ENCODE measurements at regions not wholly inside any gene's neighbourhood (a gene's known extent, or its start where the extent isn't known, plus 50 kb on each side); places are given as distances from the start of the nearest gene placed in this dataset.
"Not testable (repeated sequence)": the region's sequence is repeated elsewhere in the genome, so short reads cannot be mapped to it uniquely, and the experiment has no call there.

GRCh38 chr18:14606546-14606945 lies 63.1 kb upstream of the POTEC start:
- H3K4me1 ChIP-seq (ENCODE audit: insufficient read depth, low read length), result peaks cover 33% of the 10 kb centered on the region
- 0 out of 3 replicates have a peak, but pooled peaks have one; percentile 20 for ATAC-seq (ENCODE audit: insufficient read depth, low read depth)
- peak overlapping the region; percentile 70 for H3K27ac ChIP-seq (ENCODE audit: low read length)

GRCh38 chr18:14607360-14607759 lies 64.0 kb upstream of the POTEC start:
- not testable (repeated sequence) for H3K9me3 ChIP-seq (ENCODE audit: insufficient read depth, low read length, severe bottlenecking); H3K79me2 ChIP-seq (ENCODE audit: insufficient read depth, low read length); H4K20me1 ChIP-seq (ENCODE audit: insufficient read depth, low read length); H3K27me3 ChIP-seq (ENCODE audit: insufficient read depth, low read length, poor library complexity); H3K9ac ChIP-seq (ENCODE audit: low read depth, low read length); H2AFZ ChIP-seq (ENCODE audit: low read depth, low read length); H3K4me3 ChIP-seq (ENCODE audit: low read depth in 1 of 2, low read length in 2 of 2); H3K36me3 ChIP-seq (ENCODE audit: insufficient read depth, low read length)
- H3K4me2 ChIP-seq (ENCODE audit: insufficient read depth, low read length), result peak overlapping the region; percentile 27; the same call in 1 of the 2 replicates
- ATAC-seq (ENCODE audit: insufficient read depth, low read depth) (peak; percentile 89), DNase-seq (peak; percentile 51)
- peaks cover 41% of the 10 kb centered on the region for H3K4me1 ChIP-seq (ENCODE audit: insufficient read depth, low read length)
- peak overlapping the region; percentile 70 for H3K27ac ChIP-seq (ENCODE audit: low read length)

More at GRCh38 chr18:14606546-14606945, 63.1 kb upstream of the POTEC start:
- H3K36me3 ChIP-seq (ENCODE audit: insufficient read depth, low read length); DNase-seq; H3K27me3 ChIP-seq (ENCODE audit: insufficient read depth, low read length, poor library complexity); H3K9ac ChIP-seq (ENCODE audit: low read depth, low read length); H3K79me2 ChIP-seq (ENCODE audit: insufficient read depth, low read length); H3K9me3 ChIP-seq (ENCODE audit: insufficient read depth, low read length, severe bottlenecking); H4K20me1 ChIP-seq (ENCODE audit: insufficient read depth, low read length); H3K4me3 ChIP-seq (ENCODE audit: low read depth in 1 of 2, low read length in 2 of 2): not testable (repeated sequence)
- peak overlapping the region; percentile 45; the same call in 1 of the 2 replicates for H2AFZ ChIP-seq (ENCODE audit: low read depth, low read length)
- H3K4me2 ChIP-seq (ENCODE audit: insufficient read depth, low read length), result peak overlapping the region; percentile 22; the same call in 1 of the 2 replicates

- H3K4me2 ChIP-seq (ENCODE audit: insufficient read depth, low read length), result peak overlapping the region; percentile 47; the same call in 1 of the 2 replicates
- peak; percentile 97 for ATAC-seq (ENCODE audit: insufficient read depth, low read depth)
These were observed 69.0 kb upstream of the POTEC start for GRCh38 chr18:14612422-14612821.

GRCh38 chr18:14614485-14614884 lies 71.1 kb upstream of the POTEC start:
- H3K9ac ChIP-seq (ENCODE audit: low read depth, low read length); H3K27me3 ChIP-seq (ENCODE audit: insufficient read depth, low read length, poor library complexity); H3K36me3 ChIP-seq (ENCODE audit: insufficient read depth, low read length); H2AFZ ChIP-seq (ENCODE audit: low read depth, low read length); ATAC-seq (ENCODE audit: insufficient read depth, low read depth); DNase-seq; H4K20me1 ChIP-seq (ENCODE audit: insufficient read depth, low read length); H3K79me2 ChIP-seq (ENCODE audit: insufficient read depth, low read length); H3K9me3 ChIP-seq (ENCODE audit: insufficient read depth, low read length, severe bottlenecking); H3K4me3 ChIP-seq (ENCODE audit: low read depth in 1 of 2, low read length in 2 of 2); H3K27ac ChIP-seq (ENCODE audit: low read length); H3K4me2 ChIP-seq (ENCODE audit: insufficient read depth, low read length): not testable (repeated sequence)
- peaks cover 24% of the 10 kb centered on the region for H3K4me1 ChIP-seq (ENCODE audit: insufficient read depth, low read length)

More at GRCh38 chr18:14612422-14612821, 69.0 kb upstream of the POTEC start:
- not testable (repeated sequence) for H2AFZ ChIP-seq (ENCODE audit: low read depth, low read length); DNase-seq; H3K4me3 ChIP-seq (ENCODE audit: low read depth in 1 of 2, low read length in 2 of 2); H4K20me1 ChIP-seq (ENCODE audit: insufficient read depth, low read length); H3K79me2 ChIP-seq (ENCODE audit: insufficient read depth, low read length); H3K27me3 ChIP-seq (ENCODE audit: insufficient read depth, low read length, poor library complexity); H3K9me3 ChIP-seq (ENCODE audit: insufficient read depth, low read length, severe bottlenecking); H3K9ac ChIP-seq (ENCODE audit: low read depth, low read length); H3K36me3 ChIP-seq (ENCODE audit: insufficient read depth, low read length)
- Histone ChIP-seq H3K27ac (ENCODE audit: low read length) (peak overlapping the region; percentile 59), H3K4me1 (ENCODE audit: insufficient read depth, low read length) (peaks cover 31% of the 10 kb centered on the region)

- not testable (repeated sequence) for H3K9me3 ChIP-seq (ENCODE audit: insufficient read depth, low read length, severe bottlenecking); H3K27ac ChIP-seq (ENCODE audit: low read length); H3K36me3 ChIP-seq (ENCODE audit: insufficient read depth, low read length); H3K27me3 ChIP-seq (ENCODE audit: insufficient read depth, low read length, poor library complexity); H4K20me1 ChIP-seq (ENCODE audit: insufficient read depth, low read length); H3K9ac ChIP-seq (ENCODE audit: low read depth, low read length); H3K4me3 ChIP-seq (ENCODE audit: low read depth in 1 of 2, low read length in 2 of 2); H3K79me2 ChIP-seq (ENCODE audit: insufficient read depth, low read length); H2AFZ ChIP-seq (ENCODE audit: low read depth, low read length); H3K4me2 ChIP-seq (ENCODE audit: insufficient read depth, low read length)
- H3K4me1 ChIP-seq (ENCODE audit: insufficient read depth, low read length), result peaks cover 12% of the 10 kb centered on the region; the same call in 1 of the 2 replicates
- DNase-seq (peak; percentile 58), ATAC-seq (ENCODE audit: insufficient read depth, low read depth) (peak; percentile 87)
These were observed 83.9 kb upstream of the POTEC start for GRCh38 chr18:14627336-14627735.

- not testable (repeated sequence) for H3K36me3 ChIP-seq (ENCODE audit: insufficient read depth, low read length); H2AFZ ChIP-seq (ENCODE audit: low read depth, low read length); H3K4me3 ChIP-seq (ENCODE audit: low read depth in 1 of 2, low read length in 2 of 2); H3K27ac ChIP-seq (ENCODE audit: low read length); H3K9ac ChIP-seq (ENCODE audit: low read depth, low read length); H3K79me2 ChIP-seq (ENCODE audit: insufficient read depth, low read length); H3K9me3 ChIP-seq (ENCODE audit: insufficient read depth, low read length, severe bottlenecking); H3K27me3 ChIP-seq (ENCODE audit: insufficient read depth, low read length, poor library complexity); H3K4me2 ChIP-seq (ENCODE audit: insufficient read depth, low read length); H4K20me1 ChIP-seq (ENCODE audit: insufficient read depth, low read length)
- ATAC-seq (ENCODE audit: insufficient read depth, low read depth) (peak; percentile 53; the same call in 2 of the 3 replicates), DNase-seq (peak; percentile 34)
- peaks cover 12% of the 10 kb centered on the region; the same call in 1 of the 2 replicates for H3K4me1 ChIP-seq (ENCODE audit: insufficient read depth, low read length)
These were observed 85.1 kb upstream of the POTEC start for GRCh38 chr18:14628323-14628978.

GRCh38 chr18:14628979-14629325 lies 85.6 kb upstream of the POTEC start:
- DNase-seq; H2AFZ ChIP-seq (ENCODE audit: low read depth, low read length); H3K27ac ChIP-seq (ENCODE audit: low read length); H3K79me2 ChIP-seq (ENCODE audit: insufficient read depth, low read length); H3K9me3 ChIP-seq (ENCODE audit: insufficient read depth, low read length, severe bottlenecking); H3K4me3 ChIP-seq (ENCODE audit: low read depth in 1 of 2, low read length in 2 of 2); H3K9ac ChIP-seq (ENCODE audit: low read depth, low read length); H3K27me3 ChIP-seq (ENCODE audit: insufficient read depth, low read length, poor library complexity); H3K4me2 ChIP-seq (ENCODE audit: insufficient read depth, low read length); ATAC-seq (ENCODE audit: insufficient read depth, low read depth); H4K20me1 ChIP-seq (ENCODE audit: insufficient read depth, low read length); H3K36me3 ChIP-seq (ENCODE audit: insufficient read depth, low read length): not testable (repeated sequence)
- peaks cover 12% of the 10 kb centered on the region; the same call in 1 of the 2 replicates for H3K4me1 ChIP-seq (ENCODE audit: insufficient read depth, low read length)

- not testable (repeated sequence) for H2AFZ ChIP-seq (ENCODE audit: low read depth, low read length); H3K27ac ChIP-seq (ENCODE audit: low read length); DNase-seq; H3K9me3 ChIP-seq (ENCODE audit: insufficient read depth, low read length, severe bottlenecking); H4K20me1 ChIP-seq (ENCODE audit: insufficient read depth, low read length); H3K9ac ChIP-seq (ENCODE audit: low read depth, low read length); H3K4me1 ChIP-seq (ENCODE audit: insufficient read depth, low read length); ATAC-seq (ENCODE audit: insufficient read depth, low read depth); H3K79me2 ChIP-seq (ENCODE audit: insufficient read depth, low read length); H3K27me3 ChIP-seq (ENCODE audit: insufficient read depth, low read length, poor library complexity); H3K4me3 ChIP-seq (ENCODE audit: low read depth in 1 of 2, low read length in 2 of 2); H3K4me2 ChIP-seq (ENCODE audit: insufficient read depth, low read length); H3K36me3 ChIP-seq (ENCODE audit: insufficient read depth, low read length)
These were observed 89.6 kb upstream of the POTEC start for GRCh38 chr18:14632976-14633375.
